Thoracic aorta (tissue), 2 donors: ENCODE measurements at regions not wholly inside any gene's neighbourhood (a gene's known extent, or its start where the extent isn't known, plus 50 kb on each side); places are given as distances from the start of the nearest gene placed in this dataset.

Source experiments
- ATAC-seq: fragments of 150-250 bp; one replicate; pipeline ENCODE4 v1.8.0; 2017; ENCODE audit warnings: low read depth; ENCODE audit not compliant: insufficient number of reproducible peaks, low FRiP score
- DNase-seq: peaks from one replicate; pipeline ENCODE4 v3.0.0-alpha.2; 2020; ENCODE audit warnings: low spot score
- H3K27ac ChIP-seq, 2 donors: fragments of 200-600 bp; sonication (generic); 1 replicate in 1 of 2; 2 replicates in 1 of 2; pipeline ENCODE4 v1.5.1; 2016; ENCODE audit warnings: mild to moderate bottlenecking in 2 of 2, moderate library complexity in 2 of 2
- H3K27me3 ChIP-seq: fragments of 200-600 bp; sonication (generic); replicated peaks from 2 replicates; pipeline ENCODE4 v1.6.0; 2016; ENCODE audit warnings: mild to moderate bottlenecking; ENCODE audit not compliant: insufficient read depth
- H3K36me3 ChIP-seq: fragments of 200-600 bp; sonication (generic); one replicate; pipeline ENCODE4 v1.5.1; 2016
- H3K4me1 ChIP-seq, 2 donors: fragments of 200-600 bp; sonication (generic); 1 replicate in 1 of 2; 2 replicates in 1 of 2; pipeline versions ENCODE4 v1.5.1 to v1.6.0; 2016; ENCODE audit warnings: low read depth in 2 of 2, mild to moderate bottlenecking in 1 of 2; ENCODE audit not compliant: control insufficient read depth in 1 of 2
- H3K4me3 ChIP-seq: fragments of 200-600 bp; sonication (generic); 2 replicates; pipeline ENCODE4 v1.5.1; 2016; ENCODE audit warnings: mild to moderate bottlenecking
- H3K9me3 ChIP-seq: fragments of 200-600 bp; sonication (generic); 2 replicates; pipeline ENCODE4 v1.5.1; 2016
- CTCF ChIP-seq: fragments of 200-600 bp; sonication (generic); IDR thresholded peaks from one replicate; pipeline ENCODE4 v1.5.1; 2019; ENCODE audit warnings: antibody characterized with exemption

DNA sequence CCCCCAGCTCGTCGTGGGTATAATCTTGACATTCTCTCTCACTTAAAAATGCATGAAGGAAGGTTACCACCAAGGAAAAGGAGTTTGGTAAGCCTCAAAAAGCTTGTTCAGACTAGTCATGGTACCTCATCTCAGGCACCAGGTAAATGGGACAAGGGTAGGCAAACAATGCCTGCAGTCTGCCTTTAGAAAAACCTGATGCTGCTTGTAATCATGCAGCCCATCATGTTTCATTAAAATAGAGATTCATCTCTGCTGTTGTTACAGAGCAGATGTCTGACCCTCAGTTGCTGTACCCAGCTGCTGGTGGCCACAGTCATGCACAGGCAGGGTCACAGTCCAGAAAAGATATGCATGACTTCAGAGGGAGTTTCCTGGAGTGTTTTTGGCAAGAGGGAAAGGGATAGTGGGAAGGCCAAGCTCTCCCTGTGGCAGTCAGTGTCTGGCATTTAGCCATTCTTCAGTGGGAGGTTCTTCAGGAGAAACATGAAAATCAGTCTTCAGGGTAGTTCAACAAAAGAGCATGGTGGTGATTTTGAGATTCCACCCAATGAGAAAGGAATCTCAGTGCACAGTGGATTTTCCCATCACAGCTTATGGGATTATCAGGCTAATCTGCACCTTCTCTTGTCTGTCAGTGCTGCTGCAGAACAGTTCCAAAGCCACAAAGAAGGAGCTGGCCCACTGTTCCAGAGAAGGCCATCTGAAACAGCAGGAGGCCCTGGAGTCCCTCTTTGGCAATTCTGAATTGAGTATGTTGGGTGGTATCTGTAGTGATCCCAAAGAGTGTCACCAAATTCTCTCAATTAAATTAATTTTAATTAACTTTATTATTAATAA, 202.7 kb upstream of the FRMD6 start:
- TF ChIP-seq CTCF = no peak
- peak; percentile 6 for DNase-seq

DNA sequence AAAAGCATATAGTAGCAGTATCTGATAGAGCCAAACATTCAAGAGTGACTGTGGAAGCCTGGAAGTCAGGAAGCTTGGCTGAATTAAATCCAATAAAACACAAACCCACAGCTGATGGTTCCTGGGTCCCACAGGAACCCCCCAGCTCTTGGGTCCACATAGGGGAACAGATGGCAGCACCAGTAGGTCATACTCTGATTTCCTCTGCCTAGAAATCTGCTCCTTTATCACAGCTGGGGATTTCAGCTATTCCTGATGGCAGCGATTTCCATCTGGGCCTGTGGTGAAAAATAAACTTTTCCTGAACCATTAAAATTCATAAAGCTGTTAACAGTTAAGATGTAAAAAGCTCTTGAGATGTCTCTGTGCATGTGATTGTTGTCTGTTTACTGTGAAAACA, 202.0 kb upstream of the FRMD6 start:
- Histone ChIP-seq H3K4me3 (no peak overlapping the region), H3K27me3 (no peaks in the 10 kb centered on the region), H3K4me1 (peaks cover 0 to 8% of the 10 kb centered on the region in 2 donors), H3K9me3 (no peaks in the 10 kb centered on the region), H3K36me3 (no peaks in the 10 kb centered on the region), H3K27ac (no peak overlapping the region)
- DNase-seq (no peak), ATAC-seq (no peak)
- no peak for TF ChIP-seq CTCF

More for the DNA sequence above, 202.7 kb upstream of the FRMD6 start:
- ATAC-seq = no peak
- H3K4me3 ChIP-seq = no peak overlapping the region
- no peaks in the 10 kb centered on the region for H3K27me3 ChIP-seq
- no peak overlapping the region for H3K27ac ChIP-seq
- H3K9me3 ChIP-seq = no peaks in the 10 kb centered on the region
- peaks cover 0 to 11% of the 10 kb centered on the region in 2 donors for H3K4me1 ChIP-seq
- no peaks in the 10 kb centered on the region for H3K36me3 ChIP-seq

GRCh38 chr14:51451561-51451960, 200.1 kb upstream of the FRMD6 start:
- H3K27me3 ChIP-seq = no peaks in the 10 kb centered on the region

GRCh38 chr14:51453869-51454268, 197.8 kb upstream of the FRMD6 start:
- ATAC-seq = no peak

More at GRCh38 chr14:51451561-51451960, 200.1 kb upstream of the FRMD6 start:
- Histone ChIP-seq H3K27ac (no peak overlapping the region), H3K36me3 (no peaks in the 10 kb centered on the region), H3K9me3 (no peaks in the 10 kb centered on the region), H3K4me3 (no peak overlapping the region), H3K4me1 (peaks cover 0 to 8% of the 10 kb centered on the region in 2 donors)
- DNase-seq = no peak
- TF ChIP-seq CTCF = no peak
- ATAC-seq = no peak

More at GRCh38 chr14:51453869-51454268, 197.8 kb upstream of the FRMD6 start:
- no peak for DNase-seq
- no peak for TF ChIP-seq CTCF
- Histone ChIP-seq H3K4me1 (peaks cover 0 to 5% of the 10 kb centered on the region in 2 donors), H3K27ac (no peak overlapping the region), H3K4me3 (no peak overlapping the region), H3K27me3 (no peaks in the 10 kb centered on the region), H3K9me3 (no peaks in the 10 kb centered on the region), H3K36me3 (no peaks in the 10 kb centered on the region)
